SK-N-SH (cell line): ENCODE measurements at regions not wholly inside any gene's neighbourhood (a gene's known extent, or its start where the extent isn't known, plus 50 kb on each side); places are given as distances from the start of the nearest gene placed in this dataset.
A peak's percentile ranks its signal among the peaks of the same experiment; 100 is the strongest.

Experiments used
- CTCF ChIA-PET: fragments of 300-600, 350-600 bp; formaldehyde crosslinking; extraction: SDS; loops from one replicate; lab custom pipeline; 2021; lab: Yijun Ruan, JAX
- POLR2A ChIA-PET: fragments of 350-600 bp; sonication (Branson Sonifier 250); formaldehyde crosslinking; extraction: SDS; loops from one replicate; lab custom pipeline; 2020; ENCODE audit warnings: antibody characterized with exemption, inconsistent platforms; lab: Yijun Ruan, JAX
- DNase-seq: peaks from one replicate; pipeline ENCODE4 v3.0.0; 2012
- H2AFZ ChIP-seq: fragments of 200-600 bp; sonication (generic); 2 replicates; pipeline ENCODE4 v1.8.1; 2016; ENCODE audit warnings: antibody characterized with exemption, mild to moderate bottlenecking, low read depth
- H3F3A ChIP-seq: fragments of 200-600 bp; sonication (generic); replicated peaks from 2 replicates; pipeline ENCODE3; 2016; ENCODE audit warnings: antibody characterized with exemption, mild to moderate bottlenecking; ENCODE audit not compliant: insufficient read depth
- H3K27ac ChIP-seq, 2 experiments: fragments of 200-500 bp in 1 of 2; fragments of 200-600 bp in 1 of 2; sonication (Bioruptor generic) in 1 of 2; sonication (generic), shearing (Covaris generic) in 1 of 2; 2 replicates each; pipeline versions ENCODE4 v1.5.1 to v1.6.1; 2014 to 2016; ENCODE audit warnings: low read depth in 2 of 2, inconsistent platforms in 1 of 2, low read length in 1 of 2, mild to moderate bottlenecking in 1 of 2, mixed read lengths in 1 of 2
- H3K27me3 ChIP-seq: fragments of 200-600 bp; sonication (generic), shearing (Covaris generic); 2 replicates; pipeline ENCODE4 v1.6.1; 2016; ENCODE audit warnings: mixed run types; ENCODE audit not compliant: insufficient read depth
- H3K36me3 ChIP-seq, 2 experiments: fragments of 200-500 bp in 1 of 2; fragments of 200-600 bp in 1 of 2; sonication (Bioruptor generic) in 1 of 2; sonication (generic) in 1 of 2; replicated peaks in 1 of 2; 2 replicates each; pipeline versions ENCODE3 to v1.5.1; 2014 to 2016; ENCODE audit warnings: low read length in 1 of 2, mild to moderate bottlenecking in 1 of 2; ENCODE audit not compliant: insufficient read depth in 2 of 2, control insufficient read depth in 1 of 2
- H3K4me1 ChIP-seq, 2 experiments: fragments of 200-500 bp in 1 of 2; fragments of 200-600 bp in 1 of 2; sonication (Bioruptor generic) in 1 of 2; sonication (generic), shearing (Covaris generic) in 1 of 2; 2 replicates each; pipeline versions ENCODE4 v1.5.1 to v1.6.1; 2014 to 2016; ENCODE audit warnings: low read depth in 1 of 2, low read length in 1 of 2, mixed run types in 1 of 2; ENCODE audit not compliant: insufficient read depth in 2 of 2, control insufficient read depth in 1 of 2
- H3K4me2 ChIP-seq: fragments of 200-600 bp; sonication (generic), shearing (Covaris generic); 2 replicates; pipeline ENCODE4 v1.6.1; 2017; ENCODE audit warnings: mixed run types
- H3K4me3 ChIP-seq, 2 experiments: fragments of 200-500 bp in 1 of 2; fragments of 200-600 bp in 1 of 2; sonication (Bioruptor generic) in 1 of 2; sonication (generic), shearing (Covaris generic) in 1 of 2; 2 replicates each; pipeline versions ENCODE4 v1.5.1 to v1.8.1; 2014 to 2016; ENCODE audit warnings: low read depth in 2 of 2, inconsistent platforms in 1 of 2, low read length in 1 of 2, mild to moderate bottlenecking in 1 of 2, mixed read lengths in 1 of 2, moderate library complexity in 1 of 2
- H3K79me2 ChIP-seq: fragments of 200-600 bp; sonication (generic); 2 replicates; pipeline ENCODE4 v1.8.1; 2017; ENCODE audit warnings: mild to moderate bottlenecking; ENCODE audit not compliant: insufficient read depth
- H3K9ac ChIP-seq: fragments of 200-600 bp; sonication (generic); 2 replicates; pipeline ENCODE4 v1.6.1; 2017; ENCODE audit warnings: mixed run types
- H3K9me2 ChIP-seq: fragments of 200-600 bp; sonication (generic); 2 replicates; pipeline ENCODE4 v1.6.1; 2017; ENCODE audit warnings: mixed run types
- H3K9me3 ChIP-seq: fragments of 200-600 bp; sonication (generic); 2 replicates; pipeline ENCODE4 v1.6.1; 2017; ENCODE audit warnings: mixed run types, mild to moderate bottlenecking, moderate library complexity
- H4K20me1 ChIP-seq: fragments of 200-600 bp; sonication (generic); 2 replicates; pipeline ENCODE4 v1.6.1; 2017; ENCODE audit warnings: mild to moderate bottlenecking, mixed run types; ENCODE audit not compliant: insufficient read depth
- CHD2 ChIP-seq: fragments of 150-350 bp; IDR thresholded peaks from 2 replicates; pipeline ENCODE4 v1.6.1; 2018; ENCODE audit warnings: low read length; ENCODE audit not compliant: partially characterized antibody
- ELF1 ChIP-seq: IDR thresholded peaks from 2 replicates; pipeline ENCODE4 v1.4.0; 2012
- FOXJ3 ChIP-seq: sonication (generic); formaldehyde crosslinking; IDR thresholded peaks from 2 replicates; pipeline ENCODE4 v1.5.1; 2020; ENCODE audit warnings: mild to moderate bottlenecking, missing genetic modification reagents
- FOXM1 ChIP-seq: IDR thresholded peaks from 2 replicates; pipeline ENCODE4 v1.4.0; 2012; ENCODE audit warnings: low read depth, mild to moderate bottlenecking
- MEF2A ChIP-seq: IDR thresholded peaks from 2 replicates; pipeline ENCODE4 v1.4.0; 2012; ENCODE audit warnings: low read depth, borderline replicate concordance
- MXI1 ChIP-seq: IDR thresholded peaks from 2 replicates; pipeline ENCODE4 v1.6.1; 2012; ENCODE audit warnings: mild to moderate bottlenecking, low read depth, low read length, improper control_type of control experiment
- NFIC ChIP-seq: IDR thresholded peaks from 2 replicates; pipeline ENCODE4 v1.4.0; 2012; ENCODE audit warnings: borderline replicate concordance
- NRF1 ChIP-seq: IDR thresholded peaks from 2 replicates; pipeline ENCODE4 v1.6.1; 2012; ENCODE audit warnings: low read depth, mild to moderate bottlenecking, low read length
- POLR2AphosphoS5 ChIP-seq: IDR thresholded peaks from 2 replicates; pipeline ENCODE4 v1.6.1; 2012; ENCODE audit warnings: low read depth, low read length
- RAD21 ChIP-seq: IDR thresholded peaks from 2 replicates; pipeline ENCODE4 v1.6.1; 2012; ENCODE audit warnings: mild to moderate bottlenecking, low read length
- RCOR1 ChIP-seq: fragments of 150-350 bp; IDR thresholded peaks from 2 replicates; pipeline ENCODE4 v1.6.1; 2017; ENCODE audit warnings: antibody characterized with exemption, low read length
- RFX5 ChIP-seq: IDR thresholded peaks from 2 replicates; pipeline ENCODE4 v1.6.1; 2012; ENCODE audit warnings: mild to moderate bottlenecking, improper control_type of control experiment, low read length
- SIN3A ChIP-seq: IDR thresholded peaks from 2 replicates; pipeline ENCODE4 v1.6.1; 2012; ENCODE audit warnings: low read depth, mild to moderate bottlenecking, low read length, moderate library complexity, borderline replicate concordance
- TAF1 ChIP-seq: IDR thresholded peaks from 2 replicates; pipeline ENCODE4 v1.6.1; 2012; ENCODE audit warnings: low read depth, mild to moderate bottlenecking, low read length, moderate library complexity, borderline replicate concordance
- TEAD4 ChIP-seq: IDR thresholded peaks from 2 replicates; pipeline ENCODE4 v1.4.0; 2012; ENCODE audit warnings: mild to moderate bottlenecking, borderline replicate concordance; ENCODE audit not compliant: insufficient read depth
- WGBS: methylation state at CpG from one replicate; pipeline ENCODE4 v1.1.6; 2017; ENCODE audit warnings: low lambda C conversion rate; 5-methylcytosine and 5-hydroxymethylcytosine counted together
- TF ChIP-seq, protein P1 (sequence below): IDR thresholded peaks from 2 replicates; pipeline ENCODE4 v1.4.0; 2012; ENCODE audit warnings: low read depth, borderline replicate concordance
- TF ChIP-seq, protein P2 (sequence below): IDR thresholded peaks from 2 replicates; pipeline ENCODE4 v1.4.0; 2012; ENCODE audit warnings: low read depth
- TF ChIP-seq, protein P3 (sequence below): IDR thresholded peaks from 2 replicates; pipeline ENCODE4; 2012
- TF ChIP-seq, protein P4 (sequence below): IDR thresholded peaks from 2 replicates; pipeline ENCODE4 v1.4.0; 2012; ENCODE audit warnings: low read depth, borderline replicate concordance
- TF ChIP-seq, protein P5 (sequence below): fragments of 150-350 bp; IDR thresholded peaks from 2 replicates; pipeline ENCODE4 v1.6.1; 2016; ENCODE audit warnings: mild to moderate bottlenecking, low read depth, low read length
- TF ChIP-seq, protein P6 (sequence below): fragments of 200-600 bp; sonication (generic); IDR thresholded peaks from 2 replicates; pipeline ENCODE4 v1.6.1; 2017; ENCODE audit warnings: antibody characterized with exemption, mild to moderate bottlenecking, moderate library complexity
- TF ChIP-seq, protein P7 (sequence below): IDR thresholded peaks from 2 replicates; pipeline ENCODE4 v1.6.1; 2012; ENCODE audit warnings: mild to moderate bottlenecking, low read depth, low read length, moderate library complexity

DNA sequence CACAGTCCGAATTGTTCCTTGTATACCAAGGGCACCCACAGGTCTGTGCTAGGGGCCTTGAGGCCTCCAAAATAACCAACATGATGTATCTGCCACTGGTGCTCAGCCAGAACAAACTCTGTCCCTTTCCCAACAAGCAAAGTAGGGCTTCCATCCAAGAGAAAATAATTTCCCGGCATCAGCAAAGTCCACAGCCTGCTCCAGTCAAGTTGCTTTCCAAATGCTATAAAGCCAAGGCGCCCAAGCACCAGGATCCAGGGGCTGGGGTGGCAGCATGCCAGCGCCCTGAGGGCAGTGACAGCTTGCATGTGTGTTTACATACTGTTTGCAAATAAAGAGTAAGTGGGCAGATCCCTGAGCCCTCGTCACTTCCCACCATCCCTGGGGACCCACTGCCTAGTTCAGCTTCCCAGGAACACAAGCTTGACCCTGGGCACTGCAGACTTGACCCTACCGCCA, 155.9 kb downstream of the ERCC6L2 start:
- Histone ChIP-seq H3K4me1 (peaks cover 0 to 14% of the 10 kb centered on the region in 2 experiments; a peak in 1 of 4 replicates), H4K20me1 (no peaks in the 10 kb centered on the region), H3K79me2 (no peaks in the 10 kb centered on the region), H3K27ac (peak overlapping the region in 1 of 2 experiments; percentile 31; a peak in 1 of 4 replicates), H3K36me3 (no peaks in the 10 kb centered on the region), H3K9me3 (no peaks in the 10 kb centered on the region), H3K4me2 (no peak overlapping the region), H3K4me3 (no peak overlapping the region), H3K9ac (no peak overlapping the region), H3F3A (no peaks in the 10 kb centered on the region), H2AFZ (no peak overlapping the region), H3K9me2 (no peaks in the 10 kb centered on the region), H3K27me3 (no peaks in the 10 kb centered on the region)
- POLR2A ChIA-PET = no interaction called here
- TF ChIP-seq FOXM1 (no peak), CHD2 (peak; percentile 26), MXI1 (no peak), FOXJ3 (peak; percentile 51; the same call in 1 of the 2 replicates), RFX5 (no peak), POLR2AphosphoS5 (no peak), SIN3A (no peak), RCOR1 (no peak), RAD21 (0 out of 2 replicates have a peak, but pooled peaks have one; percentile 15), ELF1 (no peak), NRF1 (no peak), NFIC (no peak), TEAD4 (no peak), TAF1 (no peak), MEF2A (no peak)
- TF ChIP-seq, protein P1, sequence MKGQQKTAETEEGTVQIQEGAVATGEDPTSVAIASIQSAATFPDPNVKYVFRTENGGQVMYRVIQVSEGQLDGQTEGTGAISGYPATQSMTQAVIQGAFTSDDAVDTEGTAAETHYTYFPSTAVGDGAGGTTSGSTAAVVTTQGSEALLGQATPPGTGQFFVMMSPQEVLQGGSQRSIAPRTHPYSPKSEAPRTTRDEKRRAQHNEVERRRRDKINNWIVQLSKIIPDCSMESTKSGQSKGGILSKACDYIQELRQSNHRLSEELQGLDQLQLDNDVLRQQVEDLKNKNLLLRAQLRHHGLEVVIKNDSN = no peak
- TF ChIP-seq, protein P2, sequence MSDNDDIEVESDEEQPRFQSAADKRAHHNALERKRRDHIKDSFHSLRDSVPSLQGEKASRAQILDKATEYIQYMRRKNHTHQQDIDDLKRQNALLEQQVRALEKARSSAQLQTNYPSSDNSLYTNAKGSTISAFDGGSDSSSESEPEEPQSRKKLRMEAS = no peak
- TF ChIP-seq, protein P3, sequence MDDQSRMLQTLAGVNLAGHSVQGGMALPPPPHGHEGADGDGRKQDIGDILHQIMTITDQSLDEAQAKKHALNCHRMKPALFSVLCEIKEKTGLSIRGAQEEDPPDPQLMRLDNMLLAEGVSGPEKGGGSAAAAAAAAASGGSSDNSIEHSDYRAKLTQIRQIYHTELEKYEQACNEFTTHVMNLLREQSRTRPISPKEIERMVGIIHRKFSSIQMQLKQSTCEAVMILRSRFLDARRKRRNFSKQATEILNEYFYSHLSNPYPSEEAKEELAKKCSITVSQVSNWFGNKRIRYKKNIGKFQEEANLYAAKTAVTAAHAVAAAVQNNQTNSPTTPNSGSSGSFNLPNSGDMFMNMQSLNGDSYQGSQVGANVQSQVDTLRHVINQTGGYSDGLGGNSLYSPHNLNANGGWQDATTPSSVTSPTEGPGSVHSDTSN = no peak
- TF ChIP-seq, protein P4, sequence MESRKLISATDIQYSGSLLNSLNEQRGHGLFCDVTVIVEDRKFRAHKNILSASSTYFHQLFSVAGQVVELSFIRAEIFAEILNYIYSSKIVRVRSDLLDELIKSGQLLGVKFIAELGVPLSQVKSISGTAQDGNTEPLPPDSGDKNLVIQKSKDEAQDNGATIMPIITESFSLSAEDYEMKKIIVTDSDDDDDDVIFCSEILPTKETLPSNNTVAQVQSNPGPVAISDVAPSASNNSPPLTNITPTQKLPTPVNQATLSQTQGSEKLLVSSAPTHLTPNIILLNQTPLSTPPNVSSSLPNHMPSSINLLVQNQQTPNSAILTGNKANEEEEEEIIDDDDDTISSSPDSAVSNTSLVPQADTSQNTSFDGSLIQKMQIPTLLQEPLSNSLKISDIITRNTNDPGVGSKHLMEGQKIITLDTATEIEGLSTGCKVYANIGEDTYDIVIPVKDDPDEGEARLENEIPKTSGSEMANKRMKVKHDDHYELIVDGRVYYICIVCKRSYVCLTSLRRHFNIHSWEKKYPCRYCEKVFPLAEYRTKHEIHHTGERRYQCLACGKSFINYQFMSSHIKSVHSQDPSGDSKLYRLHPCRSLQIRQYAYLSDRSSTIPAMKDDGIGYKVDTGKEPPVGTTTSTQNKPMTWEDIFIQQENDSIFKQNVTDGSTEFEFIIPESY = no peak
- TF ChIP-seq, protein P5, sequence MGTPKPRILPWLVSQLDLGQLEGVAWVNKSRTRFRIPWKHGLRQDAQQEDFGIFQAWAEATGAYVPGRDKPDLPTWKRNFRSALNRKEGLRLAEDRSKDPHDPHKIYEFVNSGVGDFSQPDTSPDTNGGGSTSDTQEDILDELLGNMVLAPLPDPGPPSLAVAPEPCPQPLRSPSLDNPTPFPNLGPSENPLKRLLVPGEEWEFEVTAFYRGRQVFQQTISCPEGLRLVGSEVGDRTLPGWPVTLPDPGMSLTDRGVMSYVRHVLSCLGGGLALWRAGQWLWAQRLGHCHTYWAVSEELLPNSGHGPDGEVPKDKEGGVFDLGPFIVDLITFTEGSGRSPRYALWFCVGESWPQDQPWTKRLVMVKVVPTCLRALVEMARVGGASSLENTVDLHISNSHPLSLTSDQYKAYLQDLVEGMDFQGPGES = no peak
- TF ChIP-seq, protein P6, sequence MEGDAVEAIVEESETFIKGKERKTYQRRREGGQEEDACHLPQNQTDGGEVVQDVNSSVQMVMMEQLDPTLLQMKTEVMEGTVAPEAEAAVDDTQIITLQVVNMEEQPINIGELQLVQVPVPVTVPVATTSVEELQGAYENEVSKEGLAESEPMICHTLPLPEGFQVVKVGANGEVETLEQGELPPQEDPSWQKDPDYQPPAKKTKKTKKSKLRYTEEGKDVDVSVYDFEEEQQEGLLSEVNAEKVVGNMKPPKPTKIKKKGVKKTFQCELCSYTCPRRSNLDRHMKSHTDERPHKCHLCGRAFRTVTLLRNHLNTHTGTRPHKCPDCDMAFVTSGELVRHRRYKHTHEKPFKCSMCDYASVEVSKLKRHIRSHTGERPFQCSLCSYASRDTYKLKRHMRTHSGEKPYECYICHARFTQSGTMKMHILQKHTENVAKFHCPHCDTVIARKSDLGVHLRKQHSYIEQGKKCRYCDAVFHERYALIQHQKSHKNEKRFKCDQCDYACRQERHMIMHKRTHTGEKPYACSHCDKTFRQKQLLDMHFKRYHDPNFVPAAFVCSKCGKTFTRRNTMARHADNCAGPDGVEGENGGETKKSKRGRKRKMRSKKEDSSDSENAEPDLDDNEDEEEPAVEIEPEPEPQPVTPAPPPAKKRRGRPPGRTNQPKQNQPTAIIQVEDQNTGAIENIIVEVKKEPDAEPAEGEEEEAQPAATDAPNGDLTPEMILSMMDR = no peak
- TF ChIP-seq, protein P7, sequence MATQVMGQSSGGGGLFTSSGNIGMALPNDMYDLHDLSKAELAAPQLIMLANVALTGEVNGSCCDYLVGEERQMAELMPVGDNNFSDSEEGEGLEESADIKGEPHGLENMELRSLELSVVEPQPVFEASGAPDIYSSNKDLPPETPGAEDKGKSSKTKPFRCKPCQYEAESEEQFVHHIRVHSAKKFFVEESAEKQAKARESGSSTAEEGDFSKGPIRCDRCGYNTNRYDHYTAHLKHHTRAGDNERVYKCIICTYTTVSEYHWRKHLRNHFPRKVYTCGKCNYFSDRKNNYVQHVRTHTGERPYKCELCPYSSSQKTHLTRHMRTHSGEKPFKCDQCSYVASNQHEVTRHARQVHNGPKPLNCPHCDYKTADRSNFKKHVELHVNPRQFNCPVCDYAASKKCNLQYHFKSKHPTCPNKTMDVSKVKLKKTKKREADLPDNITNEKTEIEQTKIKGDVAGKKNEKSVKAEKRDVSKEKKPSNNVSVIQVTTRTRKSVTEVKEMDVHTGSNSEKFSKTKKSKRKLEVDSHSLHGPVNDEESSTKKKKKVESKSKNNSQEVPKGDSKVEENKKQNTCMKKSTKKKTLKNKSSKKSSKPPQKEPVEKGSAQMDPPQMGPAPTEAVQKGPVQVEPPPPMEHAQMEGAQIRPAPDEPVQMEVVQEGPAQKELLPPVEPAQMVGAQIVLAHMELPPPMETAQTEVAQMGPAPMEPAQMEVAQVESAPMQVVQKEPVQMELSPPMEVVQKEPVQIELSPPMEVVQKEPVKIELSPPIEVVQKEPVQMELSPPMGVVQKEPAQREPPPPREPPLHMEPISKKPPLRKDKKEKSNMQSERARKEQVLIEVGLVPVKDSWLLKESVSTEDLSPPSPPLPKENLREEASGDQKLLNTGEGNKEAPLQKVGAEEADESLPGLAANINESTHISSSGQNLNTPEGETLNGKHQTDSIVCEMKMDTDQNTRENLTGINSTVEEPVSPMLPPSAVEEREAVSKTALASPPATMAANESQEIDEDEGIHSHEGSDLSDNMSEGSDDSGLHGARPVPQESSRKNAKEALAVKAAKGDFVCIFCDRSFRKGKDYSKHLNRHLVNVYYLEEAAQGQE = no peak
- WGBS = 25% methylated on average over 5 of the region's 6 CpGs
- CTCF ChIA-PET = no interaction called here
- peak; percentile 83 for DNase-seq
